Thymus (tissue), 11 donors: ENCODE measurements at regions not wholly inside any gene's neighbourhood (a gene's known extent, or its start where the extent isn't known, plus 50 kb on each side); places are given as distances from the start of the nearest gene placed in this dataset.

Experiments used
- DNase-seq, 9 donors: peaks; one replicate each; pipeline ENCODE4 v3.0.0-alpha.2; 2013; ENCODE audit warnings: low spot score in 9 of 9, low read depth in 6 of 9, missing footprints in 1 of 9
- H3K27ac ChIP-seq, 2 donors: one replicate each; pipeline ENCODE4 v1.5.1; 2013; ENCODE audit warnings: control low read depth in 1 of 2, low read depth in 1 of 2, low read length in 1 of 2, mild to moderate bottlenecking in 1 of 2, moderate library complexity in 1 of 2
- H3K27me3 ChIP-seq, 2 donors: one replicate each; pipeline ENCODE4 v1.5.1; 2013; ENCODE audit warnings: low read length in 1 of 2; ENCODE audit not compliant: control insufficient read depth in 2 of 2, insufficient read depth in 1 of 2
- H3K36me3 ChIP-seq, 2 donors: one replicate each; pipeline ENCODE4 v1.5.1; 2013; ENCODE audit warnings: low read length in 1 of 2, mild to moderate bottlenecking in 1 of 2, moderate library complexity in 1 of 2; ENCODE audit not compliant: control insufficient read depth in 2 of 2, insufficient read depth in 2 of 2
- H3K4me1 ChIP-seq, 2 donors: one replicate each; pipeline ENCODE4 v1.5.1; 2013; ENCODE audit warnings: low read length in 2 of 2; ENCODE audit not compliant: control insufficient read depth in 2 of 2, insufficient read depth in 2 of 2
- H3K4me3 ChIP-seq, 2 donors: one replicate each; pipeline ENCODE4 v1.5.1; 2013; ENCODE audit warnings: low read length in 2 of 2, control low read depth in 1 of 2, mild to moderate bottlenecking in 1 of 2
- H3K9me3 ChIP-seq, 2 donors: one replicate each; pipeline ENCODE4 v1.5.1; 2013; ENCODE audit warnings: low read length in 1 of 2, mild to moderate bottlenecking in 1 of 2; ENCODE audit not compliant: control insufficient read depth in 2 of 2, insufficient read depth in 1 of 2
- WGBS: extraction: QIAGEN DNeasy Blood & Tissue Kit; methylation state at CpG from one replicate; pipeline ENCODE4 v1.1.7; 2013; 5-methylcytosine and 5-hydroxymethylcytosine counted together
- donor health status: healthy.

- Histone ChIP-seq H3K36me3 (no peaks in the 10 kb centered on the region), H3K27ac (no peak overlapping the region), H3K9me3 (no peaks in the 10 kb centered on the region), H3K4me1 (no peaks in the 10 kb centered on the region), H3K4me3 (no peak overlapping the region), H3K27me3 (no peaks in the 10 kb centered on the region)
- DNase-seq = no peak
- 36% methylated on average over 3 of the region's 3 CpGs for WGBS
These were observed 103.3 kb upstream of the PFKP start for GRCh38 chr10:2963889-2964631.

- no peak overlapping the region for H3K4me3 ChIP-seq
- no peak overlapping the region for H3K27ac ChIP-seq
- no peaks in the 10 kb centered on the region for H3K36me3 ChIP-seq
- no peaks in the 10 kb centered on the region for H3K27me3 ChIP-seq
- no peaks in the 10 kb centered on the region for H3K9me3 ChIP-seq
- H3K4me1 ChIP-seq = no peaks in the 10 kb centered on the region
- no peak for DNase-seq
- WGBS = 94% methylated on average over 1 of the region's 1 CpG
These were observed 105.2 kb upstream of the PFKP start for GRCh38 chr10:2962194-2962593.

- Histone ChIP-seq H3K27ac (no peak overlapping the region), H3K27me3 (no peaks in the 10 kb centered on the region), H3K9me3 (no peaks in the 10 kb centered on the region), H3K4me1 (no peaks in the 10 kb centered on the region), H3K4me3 (no peak overlapping the region), H3K36me3 (no peaks in the 10 kb centered on the region)
- DNase-seq = no peak
- 82% methylated on average over 6 of the region's 6 CpGs for WGBS
These were observed 108.7 kb upstream of the PFKP start for GRCh38 chr10:2958659-2959058.

- Histone ChIP-seq H3K4me3 (no peak overlapping the region), H3K4me1 (no peaks in the 10 kb centered on the region), H3K27ac (no peak overlapping the region), H3K27me3 (no peaks in the 10 kb centered on the region), H3K9me3 (no peaks in the 10 kb centered on the region), H3K36me3 (no peaks in the 10 kb centered on the region)
- 96% methylated on average over 2 of the region's 2 CpGs for WGBS
- no peak for DNase-seq
These were observed 109.6 kb upstream of the PFKP start for GRCh38 chr10:2957785-2958184.

GRCh38 chr10:2955064-2955463 lies 112.3 kb upstream of the PFKP start:
- DNase-seq = no peak
- no peaks in the 10 kb centered on the region for H3K36me3 ChIP-seq
- 88% methylated on average over 1 of the region's 1 CpG for WGBS
- H3K4me3 ChIP-seq = no peak overlapping the region
- H3K9me3 ChIP-seq = no peaks in the 10 kb centered on the region
- H3K27ac ChIP-seq = no peak overlapping the region
- H3K27me3 ChIP-seq = no peaks in the 10 kb centered on the region
- no peaks in the 10 kb centered on the region for H3K4me1 ChIP-seq

GRCh38 chr10:2953495-2953894 lies 113.9 kb upstream of the PFKP start:
- 89% methylated on average over 2 of the region's 2 CpGs for WGBS
- Histone ChIP-seq H3K27ac (no peak overlapping the region), H3K36me3 (no peaks in the 10 kb centered on the region), H3K4me1 (no peaks in the 10 kb centered on the region), H3K27me3 (no peaks in the 10 kb centered on the region), H3K4me3 (no peak overlapping the region), H3K9me3 (no peaks in the 10 kb centered on the region)
- no peak for DNase-seq

- no peak overlapping the region for H3K4me3 ChIP-seq
- no peak for DNase-seq
- 90% methylated on average over 10 of the region's 10 CpGs for WGBS
- no peaks in the 10 kb centered on the region for H3K27me3 ChIP-seq
- no peaks in the 10 kb centered on the region for H3K36me3 ChIP-seq
- no peaks in the 10 kb centered on the region for H3K9me3 ChIP-seq
- no peak overlapping the region for H3K27ac ChIP-seq
- H3K4me1 ChIP-seq = no peaks in the 10 kb centered on the region
These were observed 116.0 kb upstream of the PFKP start for GRCh38 chr10:2951235-2951835.

GRCh38 chr10:2950546-2950945 lies 116.8 kb upstream of the PFKP start:
- Histone ChIP-seq H3K9me3 (no peaks in the 10 kb centered on the region), H3K36me3 (no peaks in the 10 kb centered on the region), H3K27ac (no peak overlapping the region), H3K27me3 (no peaks in the 10 kb centered on the region), H3K4me1 (no peaks in the 10 kb centered on the region), H3K4me3 (no peak overlapping the region)
- WGBS = 86% methylated on average over 5 of the region's 5 CpGs
- DNase-seq = no peak

- Histone ChIP-seq H3K9me3 (no peaks in the 10 kb centered on the region), H3K4me3 (no peak overlapping the region), H3K27me3 (no peaks in the 10 kb centered on the region), H3K27ac (no peak overlapping the region), H3K4me1 (no peaks in the 10 kb centered on the region), H3K36me3 (no peaks in the 10 kb centered on the region)
- no peak for DNase-seq
- 89% methylated on average over 20 of the region's 20 CpGs for WGBS
These were observed 117.4 kb upstream of the PFKP start for GRCh38 chr10:2949948-2950354.
